ENCODE measurements at regions not wholly inside any gene's neighbourhood (a gene's known extent, or its start where the extent isn't known, plus 50 kb on each side); places are given as distances from the start of the nearest gene placed in this dataset.

GRCh38 chr1:186564582-186564981 is 103.7 kb upstream of the PDC start:
- intact Hi-C loops (cut with DNase I): no loop called here
- DNase-seq: no peak

- intact Hi-C loops (cut with DNase I): no loop called here
- no peak for DNase-seq
Measured at GRCh38 chr1:186559601-186560116, 98.7 kb upstream of the PDC start.

- no peak for DNase-seq
- intact Hi-C loops (cut with DNase I): no loop called here
Measured at GRCh38 chr1:186557147-186557777, 96.3 kb upstream of the PDC start.

- no peak for DNase-seq
- intact Hi-C loops (cut with DNase I): no loop called here
Measured at GRCh38 chr1:186550832-186551231, 89.9 kb upstream of the PDC start.

- intact Hi-C loops (cut with DNase I): no loop called here
- no peak for DNase-seq
Measured at GRCh38 chr1:186541003-186541402, 80.1 kb upstream of the PDC start.

GRCh38 chr1:186540521-186540920 is 79.6 kb upstream of the PDC start:
- DNase-seq: no peak
- intact Hi-C loops (cut with DNase I): no loop called here

GRCh38 chr1:186536273-186536890 is 75.5 kb upstream of the PDC start:
- intact Hi-C loops (cut with DNase I): no loop called here
- DNase-seq: no peak

- DNase-seq: peak in 1 of 42 donors; percentile 13
- intact Hi-C loops (cut with DNase I): no loop called here
Measured at GRCh38 chr1:186535388-186536133, 74.6 kb upstream of the PDC start.

GRCh38 chr1:186534401-186534800 is 73.5 kb upstream of the PDC start:
- no peak for DNase-seq
- intact Hi-C loops (cut with DNase I): no loop called here

GRCh38 chr1:186532466-186532865 is 71.6 kb upstream of the PDC start:
- intact Hi-C loops (cut with DNase I): no loop called here

GRCh38 chr1:186531561-186532165 is 70.7 kb upstream of the PDC start:
- DNase-seq: no peak
- intact Hi-C loops (cut with DNase I): no loop called here

More at GRCh38 chr1:186532466-186532865, 71.6 kb upstream of the PDC start:
- DNase-seq: no peak

- intact Hi-C loops (cut with DNase I): no loop called here
- DNase-seq: no peak
Measured at GRCh38 chr1:186530109-186530508, 69.2 kb upstream of the PDC start.

GRCh38 chr1:186519982-186520381 is 59.1 kb upstream of the PDC start:
- intact Hi-C loops (cut with DNase I): no loop called here
- DNase-seq: no peak

- intact Hi-C loops (cut with DNase I): no loop called here
- no peak for DNase-seq
Measured at GRCh38 chr1:186518822-186519381, 58.0 kb upstream of the PDC start.

GRCh38 chr1:186518395-186518794 is 57.5 kb upstream of the PDC start:
- intact Hi-C loops (cut with DNase I): no loop called here
- DNase-seq: no peak

- intact Hi-C loops (cut with DNase I): no loop called here
- no peak for DNase-seq
Measured at GRCh38 chr1:186514367-186514766, 53.5 kb upstream of the PDC start.

- intact Hi-C loops (cut with DNase I): no loop called here
- no peak for DNase-seq
Measured at GRCh38 chr1:186513526-186513925, 52.6 kb upstream of the PDC start.

- intact Hi-C loops (cut with DNase I): no loop called here
- DNase-seq: no peak
Measured at GRCh38 chr1:186512698-186513457, 52.0 kb upstream of the PDC start.

All from head of caudate nucleus (tissue), 42 donors.